Panc1 (cell line): ENCODE measurements at regions not wholly inside any gene's neighbourhood (a gene's known extent, or its start where the extent isn't known, plus 50 kb on each side); places are given as distances from the start of the nearest gene placed in this dataset.

ENCODE experiments used
- SIN3A ChIP-seq: IDR thresholded peaks from 2 replicates; pipeline ENCODE4 v1.6.1; 2012; ENCODE audit warnings: low read depth, mild to moderate bottlenecking, low read length, moderate library complexity, borderline replicate concordance; ENCODE audit not compliant: insufficient read depth
- TCF7L2 ChIP-seq: IDR thresholded peaks from 2 replicates; pipeline ENCODE4 v1.6.1; 2011; ENCODE audit warnings: mild to moderate bottlenecking, low read depth, low read length, inconsistent platforms
- TF ChIP-seq, protein P1 (sequence below): fragments of 450-650 bp; IDR thresholded peaks from 2 replicates; pipeline ENCODE4 v1.5.1; 2017; ENCODE audit warnings: mild to moderate bottlenecking
- TF ChIP-seq, protein P2 (sequence below), 2 experiments: IDR thresholded peaks; 2 replicates each; pipeline ENCODE4 v1.6.1; 2011 to 2012; ENCODE audit warnings: low read depth in 2 of 2, control low read depth in 1 of 2, low read length in 1 of 2, mild to moderate bottlenecking in 1 of 2, moderate library complexity in 1 of 2; ENCODE audit not compliant: insufficient read depth in 1 of 2

DNA sequence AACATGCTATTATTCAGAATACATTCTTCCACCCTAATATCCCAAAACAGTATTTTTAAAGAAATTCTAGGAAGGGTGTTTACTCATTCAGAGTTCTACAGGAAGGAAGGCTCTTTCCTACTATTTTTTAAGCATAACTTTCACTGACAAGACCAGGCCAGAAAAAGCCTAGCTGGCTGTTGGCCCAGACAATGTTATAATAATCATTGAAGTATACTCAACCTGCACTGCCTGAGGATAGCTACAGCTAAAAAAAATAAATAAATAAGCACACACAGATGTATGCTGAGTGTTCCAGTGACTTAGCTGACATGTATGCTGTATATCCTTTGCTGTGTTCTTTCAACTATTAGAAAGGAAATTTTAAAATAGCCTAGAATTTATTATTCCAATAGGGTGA is 145.8 kb upstream of the SPRY1 start:
- TF ChIP-seq, protein P1, sequence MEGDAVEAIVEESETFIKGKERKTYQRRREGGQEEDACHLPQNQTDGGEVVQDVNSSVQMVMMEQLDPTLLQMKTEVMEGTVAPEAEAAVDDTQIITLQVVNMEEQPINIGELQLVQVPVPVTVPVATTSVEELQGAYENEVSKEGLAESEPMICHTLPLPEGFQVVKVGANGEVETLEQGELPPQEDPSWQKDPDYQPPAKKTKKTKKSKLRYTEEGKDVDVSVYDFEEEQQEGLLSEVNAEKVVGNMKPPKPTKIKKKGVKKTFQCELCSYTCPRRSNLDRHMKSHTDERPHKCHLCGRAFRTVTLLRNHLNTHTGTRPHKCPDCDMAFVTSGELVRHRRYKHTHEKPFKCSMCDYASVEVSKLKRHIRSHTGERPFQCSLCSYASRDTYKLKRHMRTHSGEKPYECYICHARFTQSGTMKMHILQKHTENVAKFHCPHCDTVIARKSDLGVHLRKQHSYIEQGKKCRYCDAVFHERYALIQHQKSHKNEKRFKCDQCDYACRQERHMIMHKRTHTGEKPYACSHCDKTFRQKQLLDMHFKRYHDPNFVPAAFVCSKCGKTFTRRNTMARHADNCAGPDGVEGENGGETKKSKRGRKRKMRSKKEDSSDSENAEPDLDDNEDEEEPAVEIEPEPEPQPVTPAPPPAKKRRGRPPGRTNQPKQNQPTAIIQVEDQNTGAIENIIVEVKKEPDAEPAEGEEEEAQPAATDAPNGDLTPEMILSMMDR: no peak
- TF ChIP-seq, protein P2, sequence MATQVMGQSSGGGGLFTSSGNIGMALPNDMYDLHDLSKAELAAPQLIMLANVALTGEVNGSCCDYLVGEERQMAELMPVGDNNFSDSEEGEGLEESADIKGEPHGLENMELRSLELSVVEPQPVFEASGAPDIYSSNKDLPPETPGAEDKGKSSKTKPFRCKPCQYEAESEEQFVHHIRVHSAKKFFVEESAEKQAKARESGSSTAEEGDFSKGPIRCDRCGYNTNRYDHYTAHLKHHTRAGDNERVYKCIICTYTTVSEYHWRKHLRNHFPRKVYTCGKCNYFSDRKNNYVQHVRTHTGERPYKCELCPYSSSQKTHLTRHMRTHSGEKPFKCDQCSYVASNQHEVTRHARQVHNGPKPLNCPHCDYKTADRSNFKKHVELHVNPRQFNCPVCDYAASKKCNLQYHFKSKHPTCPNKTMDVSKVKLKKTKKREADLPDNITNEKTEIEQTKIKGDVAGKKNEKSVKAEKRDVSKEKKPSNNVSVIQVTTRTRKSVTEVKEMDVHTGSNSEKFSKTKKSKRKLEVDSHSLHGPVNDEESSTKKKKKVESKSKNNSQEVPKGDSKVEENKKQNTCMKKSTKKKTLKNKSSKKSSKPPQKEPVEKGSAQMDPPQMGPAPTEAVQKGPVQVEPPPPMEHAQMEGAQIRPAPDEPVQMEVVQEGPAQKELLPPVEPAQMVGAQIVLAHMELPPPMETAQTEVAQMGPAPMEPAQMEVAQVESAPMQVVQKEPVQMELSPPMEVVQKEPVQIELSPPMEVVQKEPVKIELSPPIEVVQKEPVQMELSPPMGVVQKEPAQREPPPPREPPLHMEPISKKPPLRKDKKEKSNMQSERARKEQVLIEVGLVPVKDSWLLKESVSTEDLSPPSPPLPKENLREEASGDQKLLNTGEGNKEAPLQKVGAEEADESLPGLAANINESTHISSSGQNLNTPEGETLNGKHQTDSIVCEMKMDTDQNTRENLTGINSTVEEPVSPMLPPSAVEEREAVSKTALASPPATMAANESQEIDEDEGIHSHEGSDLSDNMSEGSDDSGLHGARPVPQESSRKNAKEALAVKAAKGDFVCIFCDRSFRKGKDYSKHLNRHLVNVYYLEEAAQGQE (IDR thresholded peaks at IDR 0.05; ENCODE audit: insufficient read depth in 1 of 2, low read depth in 2 of 2, low read length in 1 of 2): no peak
- no peak for TF ChIP-seq SIN3A
- no peak for TF ChIP-seq TCF7L2
